Common myeloid progenitor, CD34-positive (primary cell): ENCODE measurements at regions not wholly inside any gene's neighbourhood (a gene's known extent, or its start where the extent isn't known, plus 50 kb on each side); places are given as distances from the start of the nearest gene placed in this dataset.
"Not testable (repeated sequence)": the region's sequence is repeated elsewhere in the genome, so short reads cannot be mapped to it uniquely, and the experiment has no call there.

Experiments
- CTCF ChIA-PET: fragments of 350-600 bp; sonication (Branson Sonifier 250); formaldehyde crosslinking; loops from one replicate; lab custom pipeline; 2021; ENCODE audit warnings: antibody characterized with exemption; lab: Charles Lee
- POLR2A ChIA-PET: fragments of 350-600 bp; sonication (Branson Sonifier 250); formaldehyde crosslinking; loops from one replicate; lab custom pipeline; 2021; ENCODE audit warnings: antibody characterized with exemption; lab: Charles Lee
- DNase-seq, 3 donors: peaks; one replicate each; pipeline versions ENCODE4 v3.0.0 to v3.0.0-alpha.2; 2013
- H3K27ac ChIP-seq, 2 experiments: 1 replicate in 1 of 2; 2 replicates in 1 of 2; pipeline ENCODE4 v1.7.0; 2013; ENCODE audit warnings: inconsistent platforms in 2 of 2, low read length in 2 of 2, mild to moderate bottlenecking in 2 of 2, low read depth in 1 of 2, moderate library complexity in 1 of 2; ENCODE audit not compliant: severe bottlenecking in 2 of 2, insufficient read depth in 1 of 2, poor library complexity in 1 of 2
- H3K27me3 ChIP-seq, 5 experiments: replicated peaks in 2 of 5; 1 replicate in 3 of 5; 2 replicates in 2 of 5; pipeline versions ENCODE4 v1.6.1 to v1.7.0; 2013; ENCODE audit warnings: low read length in 4 of 5, mild to moderate bottlenecking in 2 of 5, moderate library complexity in 2 of 5, inconsistent platforms in 1 of 5; ENCODE audit not compliant: insufficient read depth in 5 of 5, control insufficient read depth in 4 of 5
- H3K36me3 ChIP-seq, 4 experiments: 1 replicate in 2 of 4; 2 replicates in 2 of 4; pipeline versions ENCODE4 v1.6.1 to v1.7.0; 2013; ENCODE audit warnings: low read length in 3 of 4, control low read depth in 1 of 4, mild to moderate bottlenecking in 1 of 4; ENCODE audit not compliant: control insufficient read depth in 4 of 4, insufficient read depth in 4 of 4
- H3K4me1 ChIP-seq, 4 experiments: 1 replicate in 3 of 4; 2 replicates in 1 of 4; pipeline versions ENCODE4 v1.6.1 to v1.7.1; 2013; ENCODE audit warnings: low read length in 3 of 4, mild to moderate bottlenecking in 3 of 4, control low read depth in 1 of 4, inconsistent platforms in 1 of 4, moderate library complexity in 1 of 4; ENCODE audit not compliant: control insufficient read depth in 4 of 4, insufficient read depth in 4 of 4; ENCODE audit errors: control extremely low read depth in 1 of 4
- H3K4me3 ChIP-seq, 7 experiments: 1 replicate in 4 of 7; 2 replicates in 3 of 7; pipeline versions ENCODE4 v1.5.1 to v1.7.0; 2013; ENCODE audit warnings: mild to moderate bottlenecking in 7 of 7, low read length in 6 of 7, moderate library complexity in 6 of 7, inconsistent platforms in 2 of 7, low read depth in 2 of 7, control low read depth in 1 of 7; ENCODE audit not compliant: insufficient read depth in 4 of 7, control insufficient read depth in 1 of 7; ENCODE audit errors: extremely low read depth in 1 of 7
- H3K9me3 ChIP-seq, 5 experiments: 1 replicate in 4 of 5; 2 replicates in 1 of 5; pipeline versions ENCODE4 v1.6.1 to v1.7.1; 2013; ENCODE audit warnings: low read length in 4 of 5, mild to moderate bottlenecking in 2 of 5, inconsistent platforms in 1 of 5, low read depth in 1 of 5, moderate library complexity in 1 of 5; ENCODE audit not compliant: control insufficient read depth in 4 of 5, insufficient read depth in 2 of 5; ENCODE audit errors: control extremely low read depth in 1 of 5
- WGBS: methylation state at CpG from one replicate; pipeline ENCODE4 v1.1.5; 2013; ENCODE audit not compliant: insufficient coverage; 5-methylcytosine and 5-hydroxymethylcytosine counted together

DNA sequence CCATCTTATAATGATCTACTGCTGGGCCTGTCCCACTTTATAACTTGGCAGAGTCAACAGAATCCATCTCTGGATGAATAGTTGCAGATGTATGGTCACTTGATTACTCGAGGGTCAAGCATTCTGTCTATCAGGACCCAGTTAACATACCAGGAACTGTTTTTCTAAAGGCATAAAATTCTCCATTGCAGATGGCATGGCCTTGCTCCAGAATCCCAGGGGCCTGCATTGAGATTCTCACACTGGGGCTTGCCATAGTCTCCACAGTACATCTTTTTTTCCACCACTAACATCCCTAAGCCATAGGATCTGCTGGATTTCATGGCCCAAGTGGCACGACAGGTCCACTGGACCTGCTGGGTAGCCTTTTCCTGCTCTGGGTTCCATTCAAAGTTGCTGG lies 68.5 kb upstream of the CACNA1D start:
- ChIA-PET POLR2A (no interaction called here), CTCF (no interaction called here)
- Histone ChIP-seq H3K4me3 (no peak overlapping the region), H3K27ac (no peak overlapping the region), H3K27me3 (peaks cover 0 to 5% (median 0%) of the 10 kb centered on the region in 5 experiments), H3K36me3 (no peaks in the 10 kb centered on the region), H3K4me1 (no peaks in the 10 kb centered on the region), H3K9me3 (peaks cover 0 to 9% (median 1%) of the 10 kb centered on the region in 5 experiments)
- DNase-seq = no peak
- 93% methylated on average over 2 of the region's 2 CpGs for whole genome bisulfite sequencing

DNA sequence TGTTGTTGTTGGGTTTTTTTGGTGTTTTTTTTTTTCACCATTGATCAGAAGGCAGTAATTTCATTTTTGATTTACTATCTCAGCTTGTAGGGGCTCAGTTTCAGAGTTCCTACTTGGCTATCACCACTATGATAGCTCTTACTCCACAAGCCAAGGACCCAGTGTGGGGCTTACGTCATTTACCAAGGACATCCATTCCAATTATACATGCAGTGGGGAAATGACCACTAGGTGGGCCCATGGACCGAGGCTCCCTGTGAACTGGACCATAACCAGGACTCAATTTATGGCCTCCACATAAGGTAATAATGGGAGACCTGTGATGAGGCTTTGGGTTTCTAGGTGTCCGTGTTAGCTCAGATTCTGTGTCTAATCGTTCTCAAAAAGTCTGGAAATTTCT lies 67.5 kb upstream of the CACNA1D start:
- H3K27ac ChIP-seq = no peak overlapping the region
- ChIA-PET CTCF (no interaction called here), POLR2A (no interaction called here)
- H3K9me3 ChIP-seq = peaks cover 0 to 9% (median 1%) of the 10 kb centered on the region in 5 experiments
- H3K36me3 ChIP-seq = no peaks in the 10 kb centered on the region
- no peak overlapping the region for H3K4me3 ChIP-seq
- H3K4me1 ChIP-seq = no peaks in the 10 kb centered on the region
- DNase-seq = no peak
- WGBS = 0% methylated on average over 1 of the region's 4 CpGs
- peaks cover 0 to 6% (median 3%) of the 10 kb centered on the region in 5 experiments for H3K27me3 ChIP-seq

DNA sequence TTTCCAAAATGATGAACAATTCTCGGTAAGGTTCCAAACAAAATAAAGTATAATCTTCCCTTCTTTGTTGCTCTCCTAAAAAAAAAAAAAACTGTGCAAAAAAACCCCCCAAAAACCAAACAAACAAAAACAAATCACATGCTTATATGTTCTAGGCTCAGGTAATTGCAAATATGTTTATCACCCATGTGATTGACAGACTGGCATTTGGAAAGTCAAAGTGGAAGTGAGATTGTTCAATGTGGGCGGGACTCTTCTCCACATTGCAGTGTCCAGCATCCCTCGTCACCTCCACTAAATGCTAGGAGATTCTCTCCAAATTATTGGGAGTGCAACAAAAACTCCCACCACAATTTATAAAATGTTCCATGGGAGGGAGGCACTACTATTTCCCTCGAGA lies 57.6 kb upstream of the CACNA1D start:
- POLR2A ChIA-PET = no interaction called here
- no peak overlapping the region for H3K4me3 ChIP-seq
- no peaks in the 10 kb centered on the region for H3K9me3 ChIP-seq
- no peaks in the 10 kb centered on the region for H3K36me3 ChIP-seq
- H3K27ac ChIP-seq = no peak overlapping the region
- DNase-seq = no peak
- peaks cover 0 to 2% (median 0%) of the 10 kb centered on the region in 5 experiments for H3K27me3 ChIP-seq
- CTCF ChIA-PET = no interaction called here
- WGBS = 80% methylated on average over 2 of the region's 4 CpGs
- H3K4me1 ChIP-seq = no peaks in the 10 kb centered on the region

DNA sequence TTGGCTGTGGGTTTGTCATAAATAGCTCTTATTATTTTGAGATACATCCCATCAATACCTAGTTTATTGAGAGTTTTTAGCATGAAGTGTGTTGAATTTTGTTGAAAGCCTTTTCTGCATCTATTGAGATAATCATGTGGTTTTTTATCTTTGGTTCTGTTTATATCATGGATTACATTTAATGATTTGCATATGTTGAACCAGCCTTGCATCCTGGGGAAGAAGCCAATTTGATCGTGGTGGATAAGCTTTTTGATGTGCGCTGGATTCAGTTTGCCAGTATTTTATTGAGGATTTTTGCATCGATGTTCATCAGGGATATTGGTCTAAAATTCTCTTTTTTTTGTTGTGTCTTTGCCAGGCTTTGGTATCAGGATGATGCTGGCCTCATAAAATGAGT lies 51.5 kb upstream of the CACNA1D start:
- H3K36me3 ChIP-seq, H3K9me3 ChIP-seq, DNase-seq, H3K27ac ChIP-seq, H3K27me3 ChIP-seq, H3K4me3 ChIP-seq, H3K4me1 ChIP-seq, CTCF ChIA-PET, POLR2A ChIA-PET: not testable (repeated sequence)
- 100% methylated on average over 2 of the region's 3 CpGs for WGBS
